Esophagus muscularis mucosa (tissue), 4 donors: ENCODE measurements at regions not wholly inside any gene's neighbourhood (a gene's known extent, or its start where the extent isn't known, plus 50 kb on each side); places are given as distances from the start of the nearest gene placed in this dataset.

Experiments
- DNase-seq: peaks from one replicate; pipeline ENCODE4 v3.0.0-alpha.2; 2017; ENCODE audit errors: extremely low spot score
- H3K27ac ChIP-seq, 4 donors: fragments of 200-600 bp; sonication (generic); replicated peaks in 1 of 4; 1 replicate in 3 of 4; 2 replicates in 1 of 4; pipeline ENCODE4 v1.5.1; 2016 to 2019; ENCODE audit warnings: mild to moderate bottlenecking in 1 of 4
- H3K27me3 ChIP-seq, 4 donors: fragments of 200-600 bp; sonication (generic); one replicate each; pipeline versions ENCODE4 v1.5.1 to v1.6.0; 2016 to 2019
- H3K36me3 ChIP-seq, 4 donors: fragments of 200-600 bp; sonication (generic); one replicate each; pipeline ENCODE4 v1.5.1; 2016 to 2019
- H3K4me1 ChIP-seq, 4 donors: fragments of 200-600 bp; sonication (generic); one replicate each; pipeline ENCODE4 v1.5.1; 2016 to 2019
- H3K4me3 ChIP-seq, 4 donors: fragments of 200-600 bp; sonication (generic); 1 replicate in 2 of 4; 2 replicates in 2 of 4; pipeline ENCODE4 v1.5.1; 2016 to 2019; ENCODE audit warnings: mild to moderate bottlenecking in 4 of 4, moderate library complexity in 1 of 4
- H3K9me3 ChIP-seq, 4 donors: fragments of 200-600 bp; sonication (generic); 1 replicate in 3 of 4; 2 replicates in 1 of 4; pipeline ENCODE4 v1.5.1; 2016 to 2019
- EP300 ChIP-seq: sonication (generic); formaldehyde crosslinking; IDR thresholded peaks from one replicate; pipeline ENCODE4 v1.6.1; 2017; ENCODE audit warnings: antibody characterized with exemption
- POLR2A ChIP-seq: fragments of 450-650 bp; IDR thresholded peaks from one replicate; pipeline ENCODE4 v1.6.1; 2017; ENCODE audit warnings: antibody characterized with exemption, moderate library complexity, mild to moderate bottlenecking, low read depth
- POLR2AphosphoS5 ChIP-seq, 2 donors: sonication (generic); formaldehyde crosslinking; IDR thresholded peaks; one replicate each; pipeline ENCODE4 v1.6.1; 2017; ENCODE audit warnings: antibody characterized with exemption in 2 of 2
- WGBS: methylation state at CpG from one replicate; pipeline ENCODE4 v1.1.5; 2018; 5-methylcytosine and 5-hydroxymethylcytosine counted together
- intact Hi-C: fragments of 100-400 bp; cut with DNase I; formaldehyde crosslinking; loops from one replicate; pipeline ENCODE4 v1.15.1; 2023
- TF ChIP-seq, protein P1 (sequence below), 3 experiments: fragments of 200-600 bp in 2 of 3; fragments of 450-650 bp in 1 of 3; sonication (generic) in 2 of 3; IDR thresholded peaks; one replicate each; pipeline ENCODE4 v1.5.1; 2017 to 2019; ENCODE audit warnings: antibody characterized with exemption in 3 of 3, mild to moderate bottlenecking in 2 of 3, moderate library complexity in 1 of 3

- H3K36me3 ChIP-seq: no peaks in the 10 kb centered on the region
- H3K4me3 ChIP-seq: no peak overlapping the region
- H3K9me3 ChIP-seq: no peaks in the 10 kb centered on the region
- no peak overlapping the region for H3K27ac ChIP-seq
- WGBS: 85% methylated on average over 2 of the region's 2 CpGs
- DNase-seq: no peak
- intact Hi-C loops: no loop called here
- TF ChIP-seq POLR2AphosphoS5 (IDR thresholded peaks at IDR 0.05): no peak
- no peak for TF ChIP-seq EP300
- no peak for TF ChIP-seq POLR2A
- TF ChIP-seq, protein P1, sequence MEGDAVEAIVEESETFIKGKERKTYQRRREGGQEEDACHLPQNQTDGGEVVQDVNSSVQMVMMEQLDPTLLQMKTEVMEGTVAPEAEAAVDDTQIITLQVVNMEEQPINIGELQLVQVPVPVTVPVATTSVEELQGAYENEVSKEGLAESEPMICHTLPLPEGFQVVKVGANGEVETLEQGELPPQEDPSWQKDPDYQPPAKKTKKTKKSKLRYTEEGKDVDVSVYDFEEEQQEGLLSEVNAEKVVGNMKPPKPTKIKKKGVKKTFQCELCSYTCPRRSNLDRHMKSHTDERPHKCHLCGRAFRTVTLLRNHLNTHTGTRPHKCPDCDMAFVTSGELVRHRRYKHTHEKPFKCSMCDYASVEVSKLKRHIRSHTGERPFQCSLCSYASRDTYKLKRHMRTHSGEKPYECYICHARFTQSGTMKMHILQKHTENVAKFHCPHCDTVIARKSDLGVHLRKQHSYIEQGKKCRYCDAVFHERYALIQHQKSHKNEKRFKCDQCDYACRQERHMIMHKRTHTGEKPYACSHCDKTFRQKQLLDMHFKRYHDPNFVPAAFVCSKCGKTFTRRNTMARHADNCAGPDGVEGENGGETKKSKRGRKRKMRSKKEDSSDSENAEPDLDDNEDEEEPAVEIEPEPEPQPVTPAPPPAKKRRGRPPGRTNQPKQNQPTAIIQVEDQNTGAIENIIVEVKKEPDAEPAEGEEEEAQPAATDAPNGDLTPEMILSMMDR (IDR thresholded peaks at IDR 0.05): no peak
- H3K4me1 ChIP-seq: no peaks in the 10 kb centered on the region
- no peaks in the 10 kb centered on the region for H3K27me3 ChIP-seq
These were observed 322.9 kb downstream of the BARHL2 start for GRCh38 chr1:90394247-90394646.

DNA sequence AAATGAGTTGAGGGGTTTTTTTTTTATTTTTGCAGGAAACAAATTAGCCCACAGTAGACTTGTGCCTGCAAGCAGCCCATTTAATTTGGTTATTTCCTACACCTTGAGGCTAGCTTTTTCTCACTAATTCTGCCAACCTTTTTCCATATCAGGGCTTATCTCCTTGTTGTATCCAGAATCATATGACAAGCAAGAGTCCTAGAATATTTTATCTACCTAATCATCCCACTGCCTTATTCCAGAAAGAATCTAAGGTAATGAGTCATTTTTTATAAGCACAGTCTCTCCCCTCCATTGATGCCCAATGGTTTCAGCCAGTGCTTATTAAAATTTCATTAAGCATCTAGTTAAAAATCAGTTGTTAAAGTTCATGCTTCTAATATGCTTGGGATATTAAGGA is 324.1 kb downstream of the BARHL2 start:
- H3K4me3 ChIP-seq: no peak overlapping the region
- no peaks in the 10 kb centered on the region for H3K9me3 ChIP-seq
- no peaks in the 10 kb centered on the region for H3K36me3 ChIP-seq
- H3K27me3 ChIP-seq: no peaks in the 10 kb centered on the region
- DNase-seq: no peak
- H3K4me1 ChIP-seq: no peaks in the 10 kb centered on the region
- H3K27ac ChIP-seq: no peak overlapping the region
- TF ChIP-seq, protein P1 (IDR thresholded peaks at IDR 0.05): no peak
- TF ChIP-seq POLR2A (no peak), POLR2AphosphoS5 (IDR thresholded peaks at IDR 0.05) (no peak), EP300 (no peak)
- intact Hi-C loops: no loop called here

GRCh38 chr1:90391126-90391525 is 326.0 kb downstream of the BARHL2 start:
- H3K4me1 ChIP-seq: no peaks in the 10 kb centered on the region
- H3K4me3 ChIP-seq: no peak overlapping the region
- DNase-seq: no peak
- no peaks in the 10 kb centered on the region for H3K36me3 ChIP-seq
- H3K27ac ChIP-seq: no peak overlapping the region
- no peaks in the 10 kb centered on the region for H3K27me3 ChIP-seq
- no peaks in the 10 kb centered on the region for H3K9me3 ChIP-seq
- WGBS: 86% methylated on average over 1 of the region's 1 CpG
- intact Hi-C loops: no loop called here
- TF ChIP-seq, protein P1 (IDR thresholded peaks at IDR 0.05): no peak
- no peak for TF ChIP-seq POLR2A
- TF ChIP-seq EP300: no peak
- no peak for TF ChIP-seq POLR2AphosphoS5 (IDR thresholded peaks at IDR 0.05)

- H3K9me3 ChIP-seq: no peaks in the 10 kb centered on the region
- TF ChIP-seq, protein P1 (IDR thresholded peaks at IDR 0.05): no peak
- no peak for TF ChIP-seq POLR2A
- TF ChIP-seq EP300: no peak
- TF ChIP-seq POLR2AphosphoS5 (IDR thresholded peaks at IDR 0.05): no peak
- H3K27me3 ChIP-seq: no peaks in the 10 kb centered on the region
- 56% methylated on average over 6 of the region's 6 CpGs for WGBS
- intact Hi-C loops: no loop called here
- DNase-seq: no peak
- H3K4me3 ChIP-seq: no peak overlapping the region
- H3K36me3 ChIP-seq: no peaks in the 10 kb centered on the region
- H3K27ac ChIP-seq: no peak overlapping the region
- H3K4me1 ChIP-seq: no peaks in the 10 kb centered on the region
These were observed 329.3 kb downstream of the BARHL2 start for GRCh38 chr1:90387805-90388204.

DNA sequence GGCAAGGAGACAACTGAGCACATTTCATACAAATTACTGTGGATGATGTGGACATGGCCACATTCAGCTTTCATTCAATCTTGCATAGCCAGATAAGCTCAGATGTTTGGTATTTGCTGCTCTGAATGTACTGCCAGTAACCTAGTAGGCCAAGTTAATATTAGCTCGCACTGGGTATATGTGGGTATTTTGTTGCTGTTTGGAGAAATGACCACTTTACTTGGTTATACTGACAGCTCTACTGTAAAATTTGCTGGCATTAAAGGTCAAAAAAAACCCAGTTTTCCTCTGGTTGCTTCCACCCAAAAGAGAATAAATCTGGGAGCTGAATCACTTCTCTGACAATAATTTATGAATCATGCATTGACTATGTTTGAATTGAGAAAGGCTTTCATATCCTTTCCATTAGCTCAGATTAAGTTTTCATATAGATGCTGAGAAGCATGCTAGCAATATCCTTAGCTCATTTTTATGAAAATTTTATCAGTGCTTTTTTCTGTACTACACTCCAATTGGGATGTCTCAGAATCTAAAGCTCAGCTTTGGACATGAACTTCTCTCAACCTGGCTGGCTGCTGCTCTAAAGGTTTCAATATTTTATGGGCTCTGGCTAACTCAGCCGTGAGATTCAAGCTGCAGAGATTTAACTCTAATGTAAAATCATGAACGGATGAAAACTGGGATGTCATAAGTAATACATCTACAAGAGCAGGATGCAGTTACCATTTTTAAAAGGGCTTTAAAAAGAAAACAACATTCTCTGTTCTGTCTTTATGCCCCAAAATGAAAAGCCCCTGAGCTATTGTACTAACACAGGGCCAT is 330.0 kb downstream of the BARHL2 start:
- WGBS: 62% methylated on average over 3 of the region's 3 CpGs
- Histone ChIP-seq H3K9me3 (no peaks in the 10 kb centered on the region), H3K36me3 (no peaks in the 10 kb centered on the region), H3K4me3 (no peak overlapping the region), H3K4me1 (no peaks in the 10 kb centered on the region), H3K27ac (no peak overlapping the region), H3K27me3 (no peaks in the 10 kb centered on the region)
- TF ChIP-seq, protein P1 (IDR thresholded peaks at IDR 0.05): no peak
- TF ChIP-seq EP300: no peak
- no peak for TF ChIP-seq POLR2AphosphoS5 (IDR thresholded peaks at IDR 0.05)
- no peak for TF ChIP-seq POLR2A
- intact Hi-C loops: no loop called here
- DNase-seq: no peak
